GM13977 (cell line): ENCODE measurements at regions not wholly inside any gene's neighbourhood (a gene's known extent, or its start where the extent isn't known, plus 50 kb on each side); places are given as distances from the start of the nearest gene placed in this dataset.

Experiments
- DNase-seq: peaks from one replicate; pipeline ENCODE4 v3.0.0; 2012; ENCODE audit warnings: low spot score
- CTCF ChIP-seq: IDR thresholded peaks from 2 replicates; pipeline ENCODE4 v1.5.1; 2012; ENCODE audit warnings: mild to moderate bottlenecking, control low read depth; ENCODE audit not compliant: insufficient read depth; ENCODE audit errors: extremely low read depth, missing control alignments
- in situ Hi-C: fragments of 300-500 bp; cut with MboI; formaldehyde crosslinking; loops from one replicate; pipeline ENCODE4 v1.12.0; 2022; ENCODE audit warnings: low sequenced_read_pairs, low pct_unique_long_range_greater_than_20kb, mixed read lengths, inconsistent platforms; ENCODE audit not compliant: unreplicated experiment

- DNase-seq = no peak
- no peak for TF ChIP-seq CTCF
- in situ Hi-C loops = loop anchor here (10.0 to 25.0 kb wide), 4 partner anchors 173 to 606 kb away; partner anchors contain the start of gene TMEM196
Observed at GRCh38 chr7:19988860-19989259, 215.4 kb upstream of the TMEM196 start.

GRCh38 chr7:19984231-19984632 is 210.8 kb upstream of the TMEM196 start:
- in situ Hi-C loops = loop anchor here (10.0 to 25.0 kb wide), 4 partner anchors 178 to 611 kb away; partner anchors contain the start of gene TMEM196
- no peak for DNase-seq
- TF ChIP-seq CTCF = peak; percentile 15

GRCh38 chr7:19982841-19983835 is 209.7 kb upstream of the TMEM196 start:
- TF ChIP-seq CTCF = peak; percentile 61
- no peak for DNase-seq
- in situ Hi-C loops = loop anchor here (10.0 to 25.0 kb wide), 4 partner anchors 179 to 612 kb away; partner anchors contain the start of gene TMEM196

GRCh38 chr7:19973581-19973980 is 200.2 kb upstream of the TMEM196 start:
- no peak for TF ChIP-seq CTCF
- in situ Hi-C loops = no loop called here
- no peak for DNase-seq

- in situ Hi-C loops = no loop called here
- no peak for DNase-seq
- TF ChIP-seq CTCF = no peak
Observed at GRCh38 chr7:19972876-19973275, 199.5 kb upstream of the TMEM196 start.

GRCh38 chr7:19971956-19972355 is 198.5 kb upstream of the TMEM196 start:
- TF ChIP-seq CTCF = no peak
- in situ Hi-C loops = no loop called here
- no peak for DNase-seq
